GM21825 (cell line): ENCODE measurements at regions not wholly inside any gene's neighbourhood (a gene's known extent, or its start where the extent isn't known, plus 50 kb on each side); places are given as distances from the start of the nearest gene placed in this dataset.

ENCODE experiments used
- ATAC-seq: cut with Tn5 transposase; IDR thresholded peaks from one replicate; pipeline ENCODE4 v1.9.1; 2021; ENCODE audit warnings: mild to moderate bottlenecking, moderate library complexity; ENCODE audit not compliant: unreplicated experiment

GRCh38 chr12:25301798-25302197, 51.1 kb upstream of the KRAS start:
- no peak for ATAC-seq
